ENCODE measurements at regions not wholly inside any gene's neighbourhood (a gene's known extent, or its start where the extent isn't known, plus 50 kb on each side); places are given as distances from the start of the nearest gene placed in this dataset.

- TF ChIP-seq POLR2AphosphoS5 (IDR thresholded peaks at IDR 0.05) (no peak), POLR2A (IDR thresholded peaks at IDR 0.05) (no peak), CTCF (IDR thresholded peaks at IDR 0.05) (no peak)
- DNase-seq (ENCODE audit: low spot score) = no peak
- no peaks in the 10 kb centered on the region for H3K9me3 ChIP-seq
- H3K4me3 ChIP-seq = no peak overlapping the region
- no peaks in the 10 kb centered on the region for H3K27me3 ChIP-seq (replicated peaks; ENCODE audit: insufficient read depth)
- intact Hi-C loops (cut with DNase I) = no loop called here
- no peaks in the 10 kb centered on the region for H3K36me3 ChIP-seq
- H3K4me1 ChIP-seq (replicated peaks) = no peaks in the 10 kb centered on the region
- WGBS = 96% methylated on average over 6 of the region's 6 CpGs
- no peak overlapping the region for H3K27ac ChIP-seq
Measured at GRCh38 chr12:75773377-75773776, 258.2 kb downstream of the PHLDA1 start.

DNA sequence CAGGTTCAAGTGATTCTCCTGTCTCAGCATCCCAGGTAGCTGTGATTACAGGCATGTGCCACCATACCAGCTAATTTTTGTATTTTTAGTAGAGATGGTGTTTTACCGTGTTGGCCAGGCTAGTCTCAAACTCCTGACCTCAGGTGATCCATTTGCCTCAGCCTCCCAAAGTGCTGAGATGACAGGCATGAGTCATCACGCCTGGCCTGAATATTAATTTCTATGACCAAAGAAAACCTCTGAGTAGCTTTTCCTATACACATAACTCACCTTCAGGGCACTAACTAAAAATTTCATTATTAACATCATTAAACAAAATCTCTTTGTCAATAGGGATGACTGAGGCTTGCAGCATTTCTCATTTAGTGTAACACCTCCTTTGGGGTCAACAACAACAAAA lies 259.6 kb upstream of the KRR1 start:
- no peak for DNase-seq (ENCODE audit: low spot score)
- Histone ChIP-seq H3K27ac (no peak overlapping the region), H3K4me1 (replicated peaks) (no peaks in the 10 kb centered on the region), H3K9me3 (no peaks in the 10 kb centered on the region), H3K27me3 (replicated peaks; ENCODE audit: insufficient read depth) (no peaks in the 10 kb centered on the region), H3K4me3 (no peak overlapping the region), H3K36me3 (no peaks in the 10 kb centered on the region)
- intact Hi-C loops (cut with DNase I) = no loop called here
- TF ChIP-seq POLR2AphosphoS5 (IDR thresholded peaks at IDR 0.05) (no peak), CTCF (IDR thresholded peaks at IDR 0.05) (no peak), POLR2A (IDR thresholded peaks at IDR 0.05) (no peak)
- 95% methylated on average over 2 of the region's 2 CpGs for WGBS

GRCh38 chr12:75767957-75768356 lies 256.5 kb upstream of the KRR1 start:
- Histone ChIP-seq H3K36me3 (no peaks in the 10 kb centered on the region), H3K9me3 (no peaks in the 10 kb centered on the region), H3K4me1 (replicated peaks) (no peaks in the 10 kb centered on the region), H3K27me3 (replicated peaks; ENCODE audit: insufficient read depth) (no peaks in the 10 kb centered on the region), H3K27ac (no peak overlapping the region), H3K4me3 (no peak overlapping the region)
- TF ChIP-seq CTCF (IDR thresholded peaks at IDR 0.05) (no peak), POLR2A (IDR thresholded peaks at IDR 0.05) (no peak), POLR2AphosphoS5 (IDR thresholded peaks at IDR 0.05) (no peak)
- intact Hi-C loops (cut with DNase I) = no loop called here
- no peak for DNase-seq (ENCODE audit: low spot score)
- WGBS = 63% methylated on average over 2 of the region's 2 CpGs

DNA sequence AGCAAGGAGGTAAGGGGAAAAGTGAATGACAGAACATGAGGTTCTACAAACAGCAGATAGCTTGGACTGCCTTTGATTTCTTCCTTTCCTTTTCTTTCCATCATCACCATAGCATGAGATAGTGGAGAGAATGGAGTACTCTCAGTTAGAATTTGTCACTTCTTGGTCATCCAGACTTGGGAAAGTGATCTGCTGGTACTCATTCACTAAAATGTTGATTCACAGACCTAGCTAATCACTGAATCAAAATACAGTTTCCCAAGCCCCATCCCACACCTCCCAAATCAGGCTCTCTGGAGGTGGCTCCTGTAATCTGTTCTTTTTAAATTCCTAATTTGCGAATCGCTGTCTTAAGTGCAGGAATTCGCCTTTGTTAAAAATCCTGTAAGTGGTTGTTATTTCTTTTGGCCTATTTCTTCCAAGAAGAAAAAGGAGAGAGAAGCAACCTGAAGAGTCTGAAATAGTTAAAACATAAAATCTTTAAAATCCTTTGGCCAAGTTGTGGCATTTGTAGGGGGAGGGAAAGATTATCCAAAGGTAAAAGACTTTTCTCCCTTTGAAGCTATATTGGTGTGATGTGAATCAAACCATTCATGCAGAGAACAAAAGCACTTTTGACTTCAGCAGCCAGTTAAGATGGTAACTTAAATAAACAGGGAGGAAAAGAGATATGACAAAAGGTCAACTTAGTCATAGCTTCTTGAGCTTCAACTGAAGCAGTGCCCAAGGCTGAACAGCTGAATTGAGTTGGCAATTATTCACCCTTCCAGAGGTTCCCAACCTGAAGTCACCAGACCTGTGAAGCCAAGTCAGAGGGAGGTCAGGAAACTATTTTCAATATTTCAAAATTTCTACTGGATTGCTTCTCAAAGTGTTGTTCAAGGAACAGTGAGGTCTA lies 255.1 kb upstream of the KRR1 start:
- intact Hi-C loops (cut with DNase I) = no loop called here
- H3K27ac ChIP-seq = no peak overlapping the region
- H3K4me3 ChIP-seq = no peak overlapping the region
- H3K27me3 ChIP-seq (replicated peaks; ENCODE audit: insufficient read depth) = no peaks in the 10 kb centered on the region
- H3K36me3 ChIP-seq = no peaks in the 10 kb centered on the region
- WGBS = 64% methylated on average over 3 of the region's 3 CpGs
- no peaks in the 10 kb centered on the region for H3K4me1 ChIP-seq (replicated peaks)
- no peaks in the 10 kb centered on the region for H3K9me3 ChIP-seq
- no peak for TF ChIP-seq CTCF (IDR thresholded peaks at IDR 0.05)
- DNase-seq (ENCODE audit: low spot score) = no peak

Data from prostate gland (tissue), 2 donors.